ENCODE measurements at regions not wholly inside any gene's neighbourhood (a gene's known extent, or its start where the extent isn't known, plus 50 kb on each side); places are given as distances from the start of the nearest gene placed in this dataset.

GRCh38 chr6:19368511-19368910, 468.7 kb upstream of the ID4 start:
- TF ChIP-seq FOXM1 (IDR thresholded peaks at IDR 0.05; ENCODE audit: borderline replicate concordance, low read depth) = no peak
- TF ChIP-seq NFIC (IDR thresholded peaks at IDR 0.05) = no peak
- TF ChIP-seq EGR1 (IDR thresholded peaks at IDR 0.05) = no peak
- no peak for TF ChIP-seq REST (IDR thresholded peaks at IDR 0.05; ENCODE audit: low read depth)
- TF ChIP-seq TAF1 (IDR thresholded peaks at IDR 0.05; ENCODE audit: low read depth) = no peak

GRCh38 chr6:19369785-19370184, 467.4 kb upstream of the ID4 start:
- no peak for TF ChIP-seq RAD21 (IDR thresholded peaks at IDR 0.05; ENCODE audit: low read depth)
- TF ChIP-seq CREB1 (IDR thresholded peaks at IDR 0.05; ENCODE audit: low read depth) = no peak
- TF ChIP-seq USF1 (IDR thresholded peaks at IDR 0.05) = no peak
- TF ChIP-seq TCF12 (IDR thresholded peaks at IDR 0.05; ENCODE audit: low read depth) = no peak
- TF ChIP-seq FOXM1 (IDR thresholded peaks at IDR 0.05; ENCODE audit: borderline replicate concordance, low read depth) = no peak
- no peak for TF ChIP-seq MAX (IDR thresholded peaks at IDR 0.05)
- TF ChIP-seq REST (IDR thresholded peaks at IDR 0.05; ENCODE audit: low read depth) = no peak
- no peak for TF ChIP-seq NFIC (IDR thresholded peaks at IDR 0.05)
- no peak for TF ChIP-seq YY1 (IDR thresholded peaks at IDR 0.05; ENCODE audit: low read depth)

- no peak for TF ChIP-seq MAX (IDR thresholded peaks at IDR 0.05)
- no peak for TF ChIP-seq FOXM1 (IDR thresholded peaks at IDR 0.05; ENCODE audit: borderline replicate concordance, low read depth)
Measured at GRCh38 chr6:19370831-19371230, 466.3 kb upstream of the ID4 start.

- TF ChIP-seq USF1 (IDR thresholded peaks at IDR 0.05) (no peak), RAD21 (IDR thresholded peaks at IDR 0.05; ENCODE audit: low read depth) (no peak), FOXM1 (IDR thresholded peaks at IDR 0.05; ENCODE audit: borderline replicate concordance, low read depth) (no peak)
Measured at GRCh38 chr6:19375613-19376012, 461.6 kb upstream of the ID4 start.

GRCh38 chr6:19377722-19378121, 459.4 kb upstream of the ID4 start:
- no peak for TF ChIP-seq EP300 (IDR thresholded peaks at IDR 0.05; ENCODE audit: borderline replicate concordance)
- TF ChIP-seq RAD21 (IDR thresholded peaks at IDR 0.05; ENCODE audit: low read depth) = no peak
- no peak for TF ChIP-seq MAX (IDR thresholded peaks at IDR 0.05)
- TF ChIP-seq USF1 (IDR thresholded peaks at IDR 0.05) = no peak
- TF ChIP-seq REST (IDR thresholded peaks at IDR 0.05; ENCODE audit: low read depth) = no peak
- no peak for TF ChIP-seq EGR1 (IDR thresholded peaks at IDR 0.05)
- no peak for TF ChIP-seq NFIC (IDR thresholded peaks at IDR 0.05)
- no peak for TF ChIP-seq FOXM1 (IDR thresholded peaks at IDR 0.05; ENCODE audit: borderline replicate concordance, low read depth)
- TF ChIP-seq TEAD4 (IDR thresholded peaks at IDR 0.05) = no peak
- TF ChIP-seq CREB1 (IDR thresholded peaks at IDR 0.05; ENCODE audit: low read depth) = no peak
